BJ (cell line): ENCODE measurements at regions not wholly inside any gene's neighbourhood (a gene's known extent, or its start where the extent isn't known, plus 50 kb on each side); places are given as distances from the start of the nearest gene placed in this dataset.
A peak's percentile ranks its signal among the peaks of the same experiment; 100 is the strongest.

ENCODE experiments used
- CTCF ChIA-PET: fragments of 350-600 bp; formaldehyde crosslinking; extraction: SDS; loops from one replicate; lab custom pipeline; 2021; ENCODE audit warnings: antibody characterized with exemption, inconsistent platforms; lab: Yijun Ruan, JAX
- POLR2A ChIA-PET: fragments of 300-600 bp; sonication (Branson Sonifier 250); formaldehyde crosslinking; extraction: SDS; loops from one replicate; lab custom pipeline; 2021; ENCODE audit warnings: antibody characterized with exemption; lab: Charles Lee
- DNase-seq: peaks from one replicate; pipeline ENCODE4 v3.0.0-alpha.2; 2011; ENCODE audit warnings: low read depth
- H3K27me3 ChIP-seq: 2 replicates; pipeline ENCODE4 v1.6.0; 2011; ENCODE audit warnings: low read length; ENCODE audit not compliant: control insufficient read depth, insufficient read depth
- H3K36me3 ChIP-seq: 2 replicates; pipeline ENCODE4 v1.5.1; 2011; ENCODE audit warnings: low read length; ENCODE audit not compliant: control insufficient read depth, insufficient read depth
- H3K4me3 ChIP-seq: 2 replicates; pipeline ENCODE4 v1.5.1; 2011; ENCODE audit warnings: low read depth, mild to moderate bottlenecking, control low read depth, low read length
- TF ChIP-seq, protein P1 (sequence below): IDR thresholded peaks from 2 replicates; pipeline ENCODE4 v1.5.1; 2011; ENCODE audit warnings: low read depth, mild to moderate bottlenecking, control low read depth, inconsistent platforms, low read length, moderate library complexity; ENCODE audit not compliant: insufficient read depth

DNA sequence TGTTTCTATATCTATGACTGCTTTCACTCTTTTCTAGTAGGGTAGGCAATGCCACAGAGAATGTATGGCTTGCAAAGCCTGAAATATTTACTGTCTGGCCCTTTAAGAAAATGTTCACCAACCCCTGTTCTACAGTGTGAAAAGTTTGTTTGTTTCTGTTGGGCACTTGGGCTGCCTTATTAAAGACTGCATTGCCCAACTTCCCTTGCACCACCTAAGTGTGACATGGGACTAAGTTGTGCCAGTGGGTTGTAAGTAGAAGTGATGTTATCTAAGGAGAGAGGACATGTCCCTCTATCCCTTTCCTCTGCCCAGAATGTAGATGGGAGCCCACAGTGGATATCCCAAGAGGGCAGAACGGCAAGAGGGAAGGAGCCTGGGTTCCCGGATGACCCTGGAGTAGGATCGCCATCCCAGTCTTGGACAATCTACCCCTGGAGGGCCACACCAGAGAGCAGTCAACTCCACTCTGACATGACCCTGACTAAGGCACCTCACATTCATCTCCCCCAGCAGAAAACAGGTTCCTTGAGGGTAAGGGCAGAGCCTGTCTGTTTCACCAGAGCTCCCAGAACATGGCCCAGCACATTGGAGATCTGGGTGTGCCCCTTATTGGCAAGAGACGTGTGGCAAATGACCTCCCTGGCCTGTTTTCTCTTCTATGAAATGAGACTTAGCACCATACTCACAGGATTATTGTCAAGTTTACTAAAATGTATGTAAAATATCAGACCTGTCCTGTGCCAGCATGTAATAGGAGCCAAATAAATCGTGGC, 138.8 kb downstream of the SMAD6 start:
- no peaks in the 10 kb centered on the region for H3K27me3 ChIP-seq
- no peaks in the 10 kb centered on the region for H3K36me3 ChIP-seq
- no peak for DNase-seq
- POLR2A ChIA-PET = no interaction called here
- TF ChIP-seq, protein P1, sequence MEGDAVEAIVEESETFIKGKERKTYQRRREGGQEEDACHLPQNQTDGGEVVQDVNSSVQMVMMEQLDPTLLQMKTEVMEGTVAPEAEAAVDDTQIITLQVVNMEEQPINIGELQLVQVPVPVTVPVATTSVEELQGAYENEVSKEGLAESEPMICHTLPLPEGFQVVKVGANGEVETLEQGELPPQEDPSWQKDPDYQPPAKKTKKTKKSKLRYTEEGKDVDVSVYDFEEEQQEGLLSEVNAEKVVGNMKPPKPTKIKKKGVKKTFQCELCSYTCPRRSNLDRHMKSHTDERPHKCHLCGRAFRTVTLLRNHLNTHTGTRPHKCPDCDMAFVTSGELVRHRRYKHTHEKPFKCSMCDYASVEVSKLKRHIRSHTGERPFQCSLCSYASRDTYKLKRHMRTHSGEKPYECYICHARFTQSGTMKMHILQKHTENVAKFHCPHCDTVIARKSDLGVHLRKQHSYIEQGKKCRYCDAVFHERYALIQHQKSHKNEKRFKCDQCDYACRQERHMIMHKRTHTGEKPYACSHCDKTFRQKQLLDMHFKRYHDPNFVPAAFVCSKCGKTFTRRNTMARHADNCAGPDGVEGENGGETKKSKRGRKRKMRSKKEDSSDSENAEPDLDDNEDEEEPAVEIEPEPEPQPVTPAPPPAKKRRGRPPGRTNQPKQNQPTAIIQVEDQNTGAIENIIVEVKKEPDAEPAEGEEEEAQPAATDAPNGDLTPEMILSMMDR = no peak
- H3K4me3 ChIP-seq = no peak overlapping the region
- CTCF ChIA-PET = no interaction called here

DNA sequence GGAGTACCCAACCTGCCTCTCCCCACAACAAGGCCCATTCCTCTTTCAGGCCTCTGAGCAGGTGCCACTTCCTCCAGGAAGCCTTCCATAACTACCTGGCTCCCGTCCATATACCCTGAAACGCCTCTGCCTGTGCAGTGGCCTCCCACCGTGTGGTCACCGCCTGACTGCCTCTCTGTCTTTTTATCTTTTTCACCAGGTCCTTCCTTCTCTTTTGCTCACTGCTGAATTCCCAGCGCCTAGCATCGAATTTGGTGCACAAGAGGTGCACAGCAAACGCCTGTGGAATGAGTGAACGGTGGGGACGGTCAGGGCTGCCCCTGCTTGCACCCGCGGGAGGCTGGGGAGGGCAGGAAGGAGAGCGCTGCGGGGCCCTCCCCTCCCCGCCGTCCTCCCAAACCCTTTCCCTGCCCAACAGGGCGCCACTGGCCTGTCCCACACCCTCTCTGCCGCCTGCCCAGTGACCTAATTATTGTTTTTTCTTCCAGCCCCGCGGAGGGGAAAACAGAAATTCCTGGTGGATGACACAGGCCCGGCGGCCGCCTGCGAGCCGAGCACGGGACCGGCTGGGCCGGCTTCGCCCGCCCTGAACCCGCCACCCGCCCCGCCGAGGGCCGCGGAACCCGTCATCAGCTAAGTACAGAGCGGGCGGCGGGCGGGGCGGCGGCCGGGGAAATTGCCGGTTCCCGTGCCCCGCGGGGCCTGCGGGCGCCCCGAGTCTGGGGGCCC, 140.1 kb downstream of the SMAD6 start:
- CTCF ChIA-PET = interaction anchor here (1.6 to 6.4 kb wide), 5 partner anchors 10 to 238 kb away, joined by 4 to 31 read pairs (median 15); no protein-coding TSS in a partner anchor
- H3K4me3 ChIP-seq = peak overlapping the region; percentile 45
- H3K27me3 ChIP-seq = no peaks in the 10 kb centered on the region
- POLR2A ChIA-PET = interaction anchor here (0.6 to 1.0 kb wide), 5 partner anchors 12 to 473 kb away, joined by 3 to 17 read pairs (median 4); no protein-coding TSS in a partner anchor
- TF ChIP-seq, protein P1 = no peak
- H3K36me3 ChIP-seq = no peaks in the 10 kb centered on the region
- DNase-seq = peak; percentile 75

DNA sequence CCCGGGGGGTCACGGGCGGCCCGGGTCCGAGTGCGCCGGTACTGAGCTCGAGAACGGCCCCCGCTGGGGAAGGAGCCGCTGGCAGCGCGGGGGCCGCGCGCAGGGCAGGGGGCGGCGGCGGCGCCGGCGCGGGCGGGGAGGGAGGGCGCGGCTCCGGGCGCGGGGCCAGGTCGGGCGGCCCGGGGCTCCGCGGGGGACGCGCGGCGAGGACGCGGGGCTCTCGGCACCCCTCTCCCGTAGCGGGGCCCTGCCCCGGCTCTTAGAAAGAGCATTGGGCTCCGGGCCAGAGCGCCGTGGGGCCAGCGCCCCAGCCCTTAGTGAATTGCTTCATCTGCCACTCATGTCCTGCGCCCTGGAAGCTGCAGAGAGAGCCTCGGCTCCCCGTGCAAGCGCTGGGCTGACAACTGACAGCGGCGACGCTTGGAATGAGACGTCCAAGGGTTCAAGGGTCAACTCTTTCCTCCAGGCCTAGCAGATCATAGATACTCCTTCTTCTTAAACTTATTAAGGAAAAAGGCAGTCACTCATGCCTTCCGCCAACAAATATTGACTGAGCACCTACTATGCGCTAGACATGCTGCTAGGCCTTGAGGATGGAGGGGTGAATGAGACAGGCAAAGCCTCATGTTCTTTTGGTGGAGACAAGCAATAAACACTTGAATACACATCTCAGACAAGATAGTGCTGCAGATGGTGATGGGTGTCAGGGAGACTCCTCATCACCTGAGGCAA, 140.8 kb downstream of the SMAD6 start:
- Histone ChIP-seq H3K27me3 (no peaks in the 10 kb centered on the region), H3K36me3 (no peaks in the 10 kb centered on the region), H3K4me3 (peak overlapping the region; percentile 45)
- no peak for DNase-seq
- POLR2A ChIA-PET = interaction anchor here (1.0 kb wide), 2 partner anchors 39 to 123 kb away, joined by 3 to 4 read pairs; no protein-coding TSS in a partner anchor
- TF ChIP-seq, protein P1 = no peak
- CTCF ChIA-PET = interaction anchor here (0.8 to 6.4 kb wide), 6 partner anchors 10 to 239 kb away, joined by 3 to 31 read pairs (median 10); no protein-coding TSS in a partner anchor

DNA sequence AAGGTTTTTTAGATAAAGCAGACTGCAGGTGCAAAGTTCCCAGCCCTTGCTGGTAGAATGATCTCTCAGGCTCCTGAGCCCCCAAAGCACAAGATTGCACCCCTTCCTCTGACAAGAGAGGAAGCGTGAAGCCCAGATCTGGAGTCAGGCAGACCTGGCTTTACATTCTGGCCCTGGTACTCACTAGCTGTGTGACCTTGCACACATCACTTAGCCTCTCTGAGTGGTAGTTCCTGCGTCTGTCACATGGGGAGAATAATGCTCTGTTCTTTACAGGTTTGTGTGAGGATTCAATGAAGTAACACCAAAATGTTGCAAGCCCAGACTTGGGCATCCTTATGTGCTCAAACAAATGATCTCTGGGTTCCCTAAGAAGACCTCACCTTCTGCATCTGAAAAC, 141.5 kb downstream of the SMAD6 start:
- Histone ChIP-seq H3K36me3 (no peaks in the 10 kb centered on the region), H3K4me3 (no peak overlapping the region), H3K27me3 (no peaks in the 10 kb centered on the region)
- TF ChIP-seq, protein P1 = no peak
- ChIA-PET POLR2A (no interaction called here), CTCF (interaction anchor here (0.8 to 6.4 kb wide), 6 partner anchors 9 to 240 kb away, joined by 3 to 31 read pairs (median 10); no protein-coding TSS in a partner anchor)
- no peak for DNase-seq
